Upper lobe of left lung (tissue), 6 donors: ENCODE measurements at regions not wholly inside any gene's neighbourhood (a gene's known extent, or its start where the extent isn't known, plus 50 kb on each side); places are given as distances from the start of the nearest gene placed in this dataset.
"Not testable (repeated sequence)": the region's sequence is repeated elsewhere in the genome, so short reads cannot be mapped to it uniquely, and the experiment has no call there.

Experiments
- ATAC-seq, 2 donors: fragments of 200-7000 bp; cut with Tn5 transposase; one replicate each; pipeline ENCODE4 v1.9.1; 2022; ENCODE audit warnings: mild to moderate bottlenecking in 2 of 2, moderate library complexity in 2 of 2; ENCODE audit not compliant: low FRiP score in 2 of 2
- DNase-seq, 2 donors: peaks; one replicate each; pipeline ENCODE4 v3.0.0-alpha.2; 2019 to 2020
- H3K27ac ChIP-seq, 4 donors: fragments of 200-600 bp; sonication (generic); one replicate each; pipeline ENCODE4 v1.5.1; 2016 to 2019
- H3K27me3 ChIP-seq, 4 donors: fragments of 200-600 bp; sonication (generic); one replicate each; pipeline ENCODE4 v1.5.1; 2017 to 2019
- H3K36me3 ChIP-seq, 4 donors: fragments of 200-600 bp; sonication (generic); one replicate each; pipeline ENCODE4 v1.5.1; 2016 to 2019
- H3K4me1 ChIP-seq, 4 donors: fragments of 200-600 bp; sonication (generic); one replicate each; pipeline ENCODE4 v1.5.1; 2018 to 2019
- H3K4me3 ChIP-seq, 4 donors: fragments of 200-600 bp; sonication (generic); one replicate each; pipeline ENCODE4 v1.5.1; 2017 to 2019; ENCODE audit warnings: mild to moderate bottlenecking in 2 of 4, moderate library complexity in 1 of 4
- H3K9me3 ChIP-seq, 4 donors: fragments of 200-600 bp; sonication (generic); one replicate each; pipeline ENCODE4 v1.5.1; 2018 to 2019
- EP300 ChIP-seq, 4 donors: sonication (generic); formaldehyde crosslinking; IDR thresholded peaks; one replicate each; pipeline ENCODE4 v1.5.1; 2017; ENCODE audit warnings: antibody characterized with exemption in 4 of 4, control low read depth in 2 of 4
- POLR2A ChIP-seq, 4 donors: fragments of 450-650 bp; IDR thresholded peaks; one replicate each; pipeline ENCODE4 v1.5.1; 2016 to 2017; ENCODE audit warnings: antibody characterized with exemption in 4 of 4, mild to moderate bottlenecking in 2 of 4
- POLR2AphosphoS5 ChIP-seq, 2 donors: sonication (generic); formaldehyde crosslinking; IDR thresholded peaks; one replicate each; pipeline ENCODE4 v1.5.1; 2017; ENCODE audit warnings: antibody characterized with exemption in 2 of 2
- WGBS, 2 donors: methylation state at CpG; one replicate each; pipeline ENCODE4 v1.1.5; 2017 to 2018; 5-methylcytosine and 5-hydroxymethylcytosine counted together
- TF ChIP-seq, protein P1 (sequence below), 6 experiments: fragments of 450-650 bp in 4 of 6; fragments of 200-600 bp in 2 of 6; sonication (generic) in 2 of 6; IDR thresholded peaks; one replicate each; pipeline ENCODE4 v1.5.1; 2016 to 2019; ENCODE audit warnings: antibody characterized with exemption in 6 of 6
- donor health status: DM: no; HTN: no; CAD: no; lungs with moderate emphysema.
- donor health status: DM: no; HTN: yes; CAD: no; lungs with severe emphysema.

DNA sequence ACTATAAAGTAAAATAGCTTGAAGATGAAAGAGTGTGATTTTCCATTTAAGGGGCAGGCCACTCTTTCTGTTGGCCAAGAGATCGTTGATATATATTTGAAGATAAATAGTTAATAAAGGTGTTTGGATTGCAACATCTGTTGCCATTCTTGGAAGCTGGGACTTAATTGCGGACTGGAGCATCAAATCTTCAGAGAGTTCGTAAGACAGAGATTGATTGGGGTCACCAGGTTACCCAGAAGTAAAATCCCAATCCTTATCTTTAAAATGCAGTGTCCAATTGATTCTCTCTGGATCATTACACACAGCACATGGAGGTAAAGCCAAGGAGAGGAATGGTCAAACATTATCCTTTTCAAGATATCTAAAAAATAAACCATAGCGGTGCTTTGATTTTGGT lies 220.8 kb upstream of the HES1 start:
- WGBS, 2 donors = 78 to 79% methylated on average over 4 of the region's 4 CpGs
- H3K27ac ChIP-seq = no peak overlapping the region
- ATAC-seq = no peak
- no peaks in the 10 kb centered on the region for H3K27me3 ChIP-seq
- TF ChIP-seq POLR2AphosphoS5 (IDR thresholded peaks at IDR 0.05) = no peak
- no peak for TF ChIP-seq POLR2A (IDR thresholded peaks at IDR 0.05)
- TF ChIP-seq, protein P1, sequence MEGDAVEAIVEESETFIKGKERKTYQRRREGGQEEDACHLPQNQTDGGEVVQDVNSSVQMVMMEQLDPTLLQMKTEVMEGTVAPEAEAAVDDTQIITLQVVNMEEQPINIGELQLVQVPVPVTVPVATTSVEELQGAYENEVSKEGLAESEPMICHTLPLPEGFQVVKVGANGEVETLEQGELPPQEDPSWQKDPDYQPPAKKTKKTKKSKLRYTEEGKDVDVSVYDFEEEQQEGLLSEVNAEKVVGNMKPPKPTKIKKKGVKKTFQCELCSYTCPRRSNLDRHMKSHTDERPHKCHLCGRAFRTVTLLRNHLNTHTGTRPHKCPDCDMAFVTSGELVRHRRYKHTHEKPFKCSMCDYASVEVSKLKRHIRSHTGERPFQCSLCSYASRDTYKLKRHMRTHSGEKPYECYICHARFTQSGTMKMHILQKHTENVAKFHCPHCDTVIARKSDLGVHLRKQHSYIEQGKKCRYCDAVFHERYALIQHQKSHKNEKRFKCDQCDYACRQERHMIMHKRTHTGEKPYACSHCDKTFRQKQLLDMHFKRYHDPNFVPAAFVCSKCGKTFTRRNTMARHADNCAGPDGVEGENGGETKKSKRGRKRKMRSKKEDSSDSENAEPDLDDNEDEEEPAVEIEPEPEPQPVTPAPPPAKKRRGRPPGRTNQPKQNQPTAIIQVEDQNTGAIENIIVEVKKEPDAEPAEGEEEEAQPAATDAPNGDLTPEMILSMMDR (IDR thresholded peaks at IDR 0.05) = no peak
- no peak for TF ChIP-seq EP300 (IDR thresholded peaks at IDR 0.05)
- DNase-seq = no peak
- no peaks in the 10 kb centered on the region for H3K9me3 ChIP-seq
- peaks cover 10 to 23% (median 21%) of the 10 kb centered on the region in 4 donors for H3K4me1 ChIP-seq
- H3K4me3 ChIP-seq = no peak overlapping the region
- H3K36me3 ChIP-seq = no peaks in the 10 kb centered on the region

DNA sequence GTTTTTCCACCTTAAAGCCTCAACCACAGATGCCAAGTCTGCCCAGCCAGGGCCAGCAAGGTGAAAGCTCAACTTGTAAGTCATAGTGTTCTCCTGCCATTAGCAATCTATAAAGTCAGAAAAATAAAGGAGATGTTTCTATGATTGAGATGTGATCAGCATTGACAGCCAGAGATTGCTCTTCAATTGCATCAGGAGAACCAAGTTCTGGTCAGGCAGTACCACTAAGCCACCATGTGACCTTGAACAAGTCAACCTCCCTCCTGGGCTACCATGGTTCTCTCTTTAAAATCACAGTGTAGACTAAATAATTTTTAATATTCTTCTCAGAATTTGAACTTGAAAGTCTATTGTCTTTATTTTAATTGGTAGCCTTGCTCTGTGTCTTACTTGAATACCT lies 220.3 kb upstream of the HES1 start:
- Histone ChIP-seq H3K27ac (no peak overlapping the region), H3K27me3 (no peaks in the 10 kb centered on the region), H3K4me1 (peaks cover 9 to 18% (median 16%) of the 10 kb centered on the region in 4 donors), H3K36me3 (no peaks in the 10 kb centered on the region), H3K4me3 (no peak overlapping the region), H3K9me3 (no peaks in the 10 kb centered on the region)
- TF ChIP-seq POLR2AphosphoS5 (IDR thresholded peaks at IDR 0.05) = no peak
- DNase-seq (no peak), ATAC-seq (no peak)

DNA sequence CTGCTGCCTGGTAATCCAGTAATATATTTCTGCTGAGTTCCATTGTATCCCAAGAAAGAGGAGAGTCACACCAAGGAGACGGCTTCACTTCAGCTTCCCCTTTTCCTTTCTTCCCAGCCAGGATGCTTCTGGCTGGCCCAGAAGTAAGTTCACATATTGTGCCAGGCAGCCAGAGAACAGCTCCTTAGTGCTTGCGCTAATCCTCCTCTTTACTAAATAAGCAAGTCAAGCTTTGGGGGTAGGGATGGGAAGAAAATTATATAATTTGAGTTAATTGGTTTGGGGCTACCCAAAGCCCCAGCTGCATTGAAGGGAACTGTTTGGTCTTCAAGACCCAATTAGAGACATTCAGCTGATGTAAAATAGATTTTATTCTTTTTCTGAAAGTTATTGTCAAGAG lies 218.8 kb upstream of the HES1 start:
- no peaks in the 10 kb centered on the region for H3K9me3 ChIP-seq
- no peak for DNase-seq
- no peak overlapping the region for H3K4me3 ChIP-seq
- H3K27me3 ChIP-seq = no peaks in the 10 kb centered on the region
- ATAC-seq = no peak
- no peaks in the 10 kb centered on the region for H3K36me3 ChIP-seq
- 87 to 88% methylated on average over 2 of the region's 2 CpGs for WGBS, 2 donors
- H3K4me1 ChIP-seq = peaks cover 0 to 2% (median under 1%) of the 10 kb centered on the region in 4 donors
- H3K27ac ChIP-seq = no peak overlapping the region
- no peak for TF ChIP-seq POLR2A (IDR thresholded peaks at IDR 0.05)
- TF ChIP-seq, protein P1 (IDR thresholded peaks at IDR 0.05) = no peak
- no peak for TF ChIP-seq EP300 (IDR thresholded peaks at IDR 0.05)
- TF ChIP-seq POLR2AphosphoS5 (IDR thresholded peaks at IDR 0.05) = no peak

DNA sequence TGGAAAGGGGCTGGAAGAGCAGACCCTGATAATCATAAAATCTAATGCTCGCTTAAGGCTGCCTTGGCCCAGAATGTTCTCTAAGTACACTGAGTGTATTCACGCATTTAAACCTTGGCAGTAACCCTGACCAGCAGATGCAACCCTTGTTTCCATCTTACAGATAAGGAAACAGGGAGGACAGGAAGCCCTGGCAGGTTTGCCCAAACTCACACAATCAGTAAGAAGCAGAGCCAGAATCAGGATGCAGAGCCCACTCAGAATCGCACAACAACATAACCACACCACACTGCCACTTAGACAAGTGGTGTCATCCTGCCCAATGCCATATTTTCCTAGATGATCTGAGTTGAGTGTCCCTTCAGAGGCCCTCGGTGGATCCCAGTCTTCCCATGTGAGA lies 214.5 kb upstream of the HES1 start:
- DNase-seq = no peak
- 71% methylated on average over 3 to 4 of the region's 4 CpGs for WGBS, 2 donors
- no peak for ATAC-seq
- no peak overlapping the region for H3K4me3 ChIP-seq
- TF ChIP-seq EP300 (IDR thresholded peaks at IDR 0.05) (no peak), POLR2A (IDR thresholded peaks at IDR 0.05) (no peak), POLR2AphosphoS5 (IDR thresholded peaks at IDR 0.05) (no peak)
- TF ChIP-seq, protein P1 (IDR thresholded peaks at IDR 0.05) = no peak
- no peaks in the 10 kb centered on the region for H3K4me1 ChIP-seq
- H3K27ac ChIP-seq = no peak overlapping the region
- H3K36me3 ChIP-seq = no peaks in the 10 kb centered on the region
- no peaks in the 10 kb centered on the region for H3K27me3 ChIP-seq
- peaks cover 0 to 15% (median 9%) of the 10 kb centered on the region in 4 donors for H3K9me3 ChIP-seq

DNA sequence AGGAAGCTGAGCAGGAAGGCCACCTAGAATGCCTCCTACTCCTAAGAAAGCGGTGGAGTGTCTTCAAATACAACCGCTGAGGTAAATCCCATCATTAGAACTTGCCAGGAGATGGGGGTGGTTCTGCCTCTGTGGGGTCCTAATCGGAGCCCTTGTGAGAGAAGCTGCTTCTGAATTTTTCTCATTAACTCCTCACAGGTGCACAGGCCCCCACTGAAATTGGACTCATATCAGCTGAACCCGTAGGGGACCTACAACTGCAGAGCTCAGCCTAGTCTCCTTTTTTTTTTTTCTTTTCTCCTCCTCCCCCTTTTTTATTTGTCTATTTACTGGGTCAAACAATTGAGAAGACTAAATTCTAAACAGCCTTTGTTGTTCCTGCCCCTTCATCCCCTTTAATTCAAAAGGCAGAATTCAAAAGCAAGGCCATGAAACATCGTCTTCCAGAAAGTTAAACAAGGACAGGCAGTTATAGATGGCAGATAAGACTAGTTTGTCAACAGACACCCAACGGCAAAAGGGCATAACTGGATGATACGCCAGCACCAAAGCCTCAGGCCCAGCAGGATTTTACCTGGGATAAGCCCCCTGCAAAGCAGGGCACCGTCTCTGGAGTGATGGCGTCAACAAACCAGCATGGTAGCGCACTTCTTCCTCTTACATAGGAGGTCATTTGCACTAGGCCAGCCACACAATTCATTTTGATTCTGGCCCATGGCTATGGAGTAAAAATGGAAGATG lies 213.7 kb upstream of the HES1 start:
- DNase-seq (no peak), ATAC-seq (no peak)
- TF ChIP-seq, protein P1 (IDR thresholded peaks at IDR 0.05) = no peak
- 85 to 87% methylated on average over 10 of the region's 10 CpGs for WGBS, 2 donors
- H3K4me3 ChIP-seq = no peak overlapping the region
- no peaks in the 10 kb centered on the region for H3K27me3 ChIP-seq
- peaks cover 0 to 15% (median 9%) of the 10 kb centered on the region in 4 donors for H3K9me3 ChIP-seq
- no peaks in the 10 kb centered on the region for H3K4me1 ChIP-seq
- H3K36me3 ChIP-seq = no peaks in the 10 kb centered on the region
- no peak overlapping the region for H3K27ac ChIP-seq

DNA sequence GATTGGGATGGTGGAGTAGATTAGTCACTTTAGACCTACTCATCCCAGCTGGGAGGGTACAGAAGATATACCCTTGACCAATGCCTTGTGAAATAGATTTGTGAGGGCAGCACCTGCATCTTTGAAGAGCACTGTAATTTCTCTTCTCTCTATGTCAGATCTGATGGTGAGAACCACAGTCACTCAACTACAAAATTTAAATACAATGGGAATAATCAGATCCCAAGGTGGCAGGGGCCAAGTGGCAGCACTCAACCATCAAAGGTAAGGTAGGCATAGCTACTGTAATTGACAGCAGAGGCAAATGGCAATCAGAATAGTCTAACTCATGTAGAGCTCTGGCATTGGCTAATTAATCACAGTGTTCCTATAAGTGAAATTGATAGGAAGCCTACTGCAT lies 212.0 kb upstream of the HES1 start:
- not testable (repeated sequence) for DNase-seq, H3K4me3 ChIP-seq, H3K4me1 ChIP-seq, H3K27me3 ChIP-seq, H3K36me3 ChIP-seq, H3K27ac ChIP-seq, ATAC-seq
- peaks cover 0 to 15% (median 9%) of the 10 kb centered on the region in 4 donors for H3K9me3 ChIP-seq

DNA sequence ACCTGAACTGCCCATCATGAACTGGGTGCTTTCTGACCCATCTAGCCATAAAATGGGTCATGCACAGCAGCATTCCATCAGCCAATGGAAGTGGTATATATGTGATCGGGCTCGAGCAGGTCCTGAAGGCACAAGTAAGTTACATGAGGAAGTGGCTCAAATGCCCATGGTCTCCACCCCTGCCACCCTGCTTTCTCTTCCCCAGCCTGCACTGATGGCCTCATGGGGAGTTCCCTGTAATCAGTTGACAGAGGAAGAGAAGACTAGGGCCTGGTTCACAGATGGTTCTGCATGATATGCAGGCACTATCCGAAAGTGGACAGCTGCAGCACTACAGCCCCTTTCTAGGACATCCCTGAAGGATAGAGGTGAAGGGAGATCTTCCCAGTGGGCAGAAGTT lies 209.9 kb upstream of the HES1 start:
- not testable (repeated sequence) for ATAC-seq, H3K36me3 ChIP-seq, H3K4me3 ChIP-seq, H3K27me3 ChIP-seq, H3K27ac ChIP-seq, H3K4me1 ChIP-seq, DNase-seq
- 77 to 100% methylated on average over 3 of the region's 3 CpGs for WGBS, 2 donors
- H3K9me3 ChIP-seq = peaks cover 0 to 15% (median 9%) of the 10 kb centered on the region in 4 donors

DNA sequence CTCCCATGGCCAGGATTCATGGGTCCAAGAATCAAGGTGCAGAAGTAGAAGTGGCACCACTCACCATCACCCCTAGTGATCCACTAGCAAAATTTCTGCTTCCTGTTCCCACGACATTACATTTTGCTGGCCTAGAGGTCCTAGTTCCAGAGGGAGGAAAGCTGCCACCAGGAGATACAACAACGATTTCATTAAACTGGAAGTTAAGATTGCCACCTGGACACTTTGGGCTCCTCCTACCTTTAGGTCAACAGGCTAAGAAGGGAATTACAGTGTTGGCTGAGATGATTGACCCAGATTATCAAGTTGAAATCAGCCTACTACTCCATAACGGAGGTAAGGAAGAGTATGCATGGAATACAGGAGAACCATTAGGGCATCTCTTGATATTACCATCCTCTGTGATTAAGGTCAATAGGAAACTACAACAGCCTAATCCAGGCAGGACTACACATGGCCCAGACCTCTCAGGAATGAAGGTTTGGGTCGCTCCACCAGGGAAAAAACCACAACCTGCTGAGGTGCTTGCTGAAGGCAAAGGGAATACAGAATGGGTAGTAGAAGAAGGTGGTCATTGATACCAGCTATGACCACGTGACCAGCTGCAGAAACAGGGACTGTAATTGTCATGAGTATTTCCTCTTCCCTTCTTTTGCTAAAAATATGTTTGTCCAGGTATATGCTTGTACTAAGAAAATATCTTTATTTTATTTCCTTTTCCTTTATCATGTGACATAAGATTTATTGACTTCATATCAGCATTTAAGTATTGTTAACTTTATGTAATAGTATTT lies 208.3 kb upstream of the HES1 start:
- DNase-seq, H3K36me3 ChIP-seq, H3K4me1 ChIP-seq, H3K27ac ChIP-seq, ATAC-seq, H3K4me3 ChIP-seq, H3K27me3 ChIP-seq: not testable (repeated sequence)
- 90 to 91% methylated on average over 5 of the region's 5 CpGs for WGBS, 2 donors
- peaks cover 0 to 15% (median 9%) of the 10 kb centered on the region in 4 donors for H3K9me3 ChIP-seq
